ENCODE measurements at regions not wholly inside any gene's neighbourhood (a gene's known extent, or its start where the extent isn't known, plus 50 kb on each side); places are given as distances from the start of the nearest gene placed in this dataset.

GRCh38 chr13:74250738-74251190, 116.6 kb upstream of the KLF12 start:
- TF ChIP-seq ARID2 (CRISPR knock-in tag; IDR thresholded peaks at IDR 0.05; ENCODE audit: borderline replicate concordance) (no peak), TCF12 (IDR thresholded peaks at IDR 0.05) (no peak), TCF12 (CRISPR knock-in tag; IDR thresholded peaks at IDR 0.05) (no peak), RNF2 (conservative IDR thresholded peaks at IDR 0.05; ENCODE audit: low read depth) (no peak), ZFP36L1 (CRISPR knock-in tag; IDR thresholded peaks at IDR 0.05) (no peak), ZNF503 (CRISPR knock-in tag; IDR thresholded peaks at IDR 0.05) (no peak)
